Keratinocyte (primary cell): ENCODE measurements at regions not wholly inside any gene's neighbourhood (a gene's known extent, or its start where the extent isn't known, plus 50 kb on each side); places are given as distances from the start of the nearest gene placed in this dataset.

Experiments
- EZH2 ChIP-seq: IDR thresholded peaks from one replicate; pipeline ENCODE4 v1.6.1; 2012; ENCODE audit warnings: inconsistent platforms, mild to moderate bottlenecking, low read length, moderate library complexity
- TF ChIP-seq, protein P1 (sequence below), 3 experiments: IDR thresholded peaks in 1 of 3; conservative IDR thresholded peaks in 1 of 3; optimal IDR thresholded peaks in 1 of 3; 2 replicates in 2 of 3; 3 replicates in 1 of 3; pipeline versions ENCODE3 to v1.5.1; 2011; ENCODE audit warnings: low read length in 3 of 3, mild to moderate bottlenecking in 3 of 3, moderate library complexity in 2 of 3, control low read depth in 1 of 3, inconsistent platforms in 1 of 3; ENCODE audit not compliant: insufficient read depth in 2 of 3; ENCODE audit errors: extremely low read depth in 1 of 3

GRCh38 chr5:85972539-85972938, 645.2 kb upstream of the COX7C start:
- TF ChIP-seq, protein P1, sequence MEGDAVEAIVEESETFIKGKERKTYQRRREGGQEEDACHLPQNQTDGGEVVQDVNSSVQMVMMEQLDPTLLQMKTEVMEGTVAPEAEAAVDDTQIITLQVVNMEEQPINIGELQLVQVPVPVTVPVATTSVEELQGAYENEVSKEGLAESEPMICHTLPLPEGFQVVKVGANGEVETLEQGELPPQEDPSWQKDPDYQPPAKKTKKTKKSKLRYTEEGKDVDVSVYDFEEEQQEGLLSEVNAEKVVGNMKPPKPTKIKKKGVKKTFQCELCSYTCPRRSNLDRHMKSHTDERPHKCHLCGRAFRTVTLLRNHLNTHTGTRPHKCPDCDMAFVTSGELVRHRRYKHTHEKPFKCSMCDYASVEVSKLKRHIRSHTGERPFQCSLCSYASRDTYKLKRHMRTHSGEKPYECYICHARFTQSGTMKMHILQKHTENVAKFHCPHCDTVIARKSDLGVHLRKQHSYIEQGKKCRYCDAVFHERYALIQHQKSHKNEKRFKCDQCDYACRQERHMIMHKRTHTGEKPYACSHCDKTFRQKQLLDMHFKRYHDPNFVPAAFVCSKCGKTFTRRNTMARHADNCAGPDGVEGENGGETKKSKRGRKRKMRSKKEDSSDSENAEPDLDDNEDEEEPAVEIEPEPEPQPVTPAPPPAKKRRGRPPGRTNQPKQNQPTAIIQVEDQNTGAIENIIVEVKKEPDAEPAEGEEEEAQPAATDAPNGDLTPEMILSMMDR (optimal IDR thresholded peaks at IDR 0.05 in 1 of 3, IDR thresholded peaks at IDR 0.05 in 1 of 3, conservative IDR thresholded peaks at IDR 0.05 in 1 of 3; ENCODE audit: extremely low read depth in 1 of 3, insufficient read depth in 2 of 3, low read length in 3 of 3), result no peak
- TF ChIP-seq EZH2, result no peak
